Embryonic facial prominence (tissue), 1 donor: ENCODE measurements at regions not wholly inside any gene's neighbourhood (a gene's known extent, or its start where the extent isn't known, plus 50 kb on each side); places are given as distances from the start of the nearest gene placed in this dataset.
"Not testable (repeated sequence)": the region's sequence is repeated elsewhere in the genome, so short reads cannot be mapped to it uniquely, and the experiment has no call there.

Experiments used
- DNase-seq: peaks from one replicate; pipeline ENCODE4 v3.0.0-alpha.2; 2016; ENCODE audit errors: extremely low spot score

- DNase-seq = no peak
These were observed 105.4 kb downstream of the TTC8 start for GRCh38 chr14:88929656-88930436.

- DNase-seq = no peak
These were observed 107.1 kb downstream of the TTC8 start for GRCh38 chr14:88931321-88932110.

GRCh38 chr14:88933191-88933590, 108.7 kb downstream of the TTC8 start:
- DNase-seq = no peak

- DNase-seq = no peak
These were observed 109.9 kb downstream of the TTC8 start for GRCh38 chr14:88934351-88934806.

GRCh38 chr14:88935083-88935482, 110.6 kb downstream of the TTC8 start:
- DNase-seq = no peak

GRCh38 chr14:88937706-88938105, 113.3 kb downstream of the TTC8 start:
- no peak for DNase-seq

- DNase-seq = no peak
These were observed 116.2 kb downstream of the TTC8 start for GRCh38 chr14:88940671-88941070.

- no peak for DNase-seq
These were observed 117.0 kb downstream of the TTC8 start for GRCh38 chr14:88941414-88941813.

GRCh38 chr14:88947646-88948598, 123.5 kb downstream of the TTC8 start:
- no peak for DNase-seq

- DNase-seq = no peak
These were observed 125.6 kb downstream of the TTC8 start for GRCh38 chr14:88950069-88950468.

- DNase-seq = no peak
These were observed 126.9 kb downstream of the TTC8 start for GRCh38 chr14:88951370-88951769.

GRCh38 chr14:88952901-88953300, 128.4 kb downstream of the TTC8 start:
- DNase-seq = no peak

GRCh38 chr14:88955455-88955854, 131.0 kb downstream of the TTC8 start:
- DNase-seq = no peak

GRCh38 chr14:88960496-88960895, 136.0 kb downstream of the TTC8 start:
- DNase-seq = no peak

GRCh38 chr14:88961214-88961613, 136.8 kb downstream of the TTC8 start:
- DNase-seq = no peak

GRCh38 chr14:88962356-88962755, 137.9 kb downstream of the TTC8 start:
- no peak for DNase-seq

- no peak for DNase-seq
These were observed 142.8 kb downstream of the TTC8 start for GRCh38 chr14:88967299-88967698.

GRCh38 chr14:88975043-88975830, 150.8 kb downstream of the TTC8 start:
- DNase-seq = no peak

GRCh38 chr14:88975926-88976325, 151.5 kb downstream of the TTC8 start:
- DNase-seq = no peak

GRCh38 chr14:88980907-88981306, 156.5 kb downstream of the TTC8 start:
- DNase-seq = not testable (repeated sequence)

GRCh38 chr14:88981948-88982347, 157.5 kb downstream of the TTC8 start:
- no peak for DNase-seq
